ENCODE measurements at regions not wholly inside any gene's neighbourhood (a gene's known extent, or its start where the extent isn't known, plus 50 kb on each side); places are given as distances from the start of the nearest gene placed in this dataset.

- Histone ChIP-seq H3K9me3 (replicated peaks in 1 of 3) (no peaks in the 10 kb centered on the region), H3K36me3 (replicated peaks in 1 of 2) (no peaks in the 10 kb centered on the region), H3K27me3 (no peaks in the 10 kb centered on the region), H3K4me3 (no peak overlapping the region), H3K27ac (no peak overlapping the region), H3K4me1 (replicated peaks in 1 of 2) (no peaks in the 10 kb centered on the region)
- TF ChIP-seq, protein P1, sequence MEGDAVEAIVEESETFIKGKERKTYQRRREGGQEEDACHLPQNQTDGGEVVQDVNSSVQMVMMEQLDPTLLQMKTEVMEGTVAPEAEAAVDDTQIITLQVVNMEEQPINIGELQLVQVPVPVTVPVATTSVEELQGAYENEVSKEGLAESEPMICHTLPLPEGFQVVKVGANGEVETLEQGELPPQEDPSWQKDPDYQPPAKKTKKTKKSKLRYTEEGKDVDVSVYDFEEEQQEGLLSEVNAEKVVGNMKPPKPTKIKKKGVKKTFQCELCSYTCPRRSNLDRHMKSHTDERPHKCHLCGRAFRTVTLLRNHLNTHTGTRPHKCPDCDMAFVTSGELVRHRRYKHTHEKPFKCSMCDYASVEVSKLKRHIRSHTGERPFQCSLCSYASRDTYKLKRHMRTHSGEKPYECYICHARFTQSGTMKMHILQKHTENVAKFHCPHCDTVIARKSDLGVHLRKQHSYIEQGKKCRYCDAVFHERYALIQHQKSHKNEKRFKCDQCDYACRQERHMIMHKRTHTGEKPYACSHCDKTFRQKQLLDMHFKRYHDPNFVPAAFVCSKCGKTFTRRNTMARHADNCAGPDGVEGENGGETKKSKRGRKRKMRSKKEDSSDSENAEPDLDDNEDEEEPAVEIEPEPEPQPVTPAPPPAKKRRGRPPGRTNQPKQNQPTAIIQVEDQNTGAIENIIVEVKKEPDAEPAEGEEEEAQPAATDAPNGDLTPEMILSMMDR (IDR thresholded peaks at IDR 0.05), result no peak
- no peak for TF ChIP-seq POLR2A (IDR thresholded peaks at IDR 0.05)
- WGBS, 4 donors, result 81 to 92% (median 85%) methylated on average over 4 of the region's 4 CpGs
- intact Hi-C loops (cut with DNase I), result no loop called here
- no peak for DNase-seq
Observed at GRCh38 chr2:199136242-199136641, 321.5 kb downstream of the SATB2 start.

- Histone ChIP-seq H3K36me3 (replicated peaks in 1 of 2) (no peaks in the 10 kb centered on the region), H3K4me3 (no peak overlapping the region), H3K9me3 (replicated peaks in 1 of 3) (no peaks in the 10 kb centered on the region), H3K4me1 (replicated peaks in 1 of 2) (no peaks in the 10 kb centered on the region), H3K27ac (no peak overlapping the region), H3K27me3 (no peaks in the 10 kb centered on the region)
- 49 to 59% (median 51%) methylated on average over 3 of the region's 3 CpGs for WGBS, 4 donors
- TF ChIP-seq, protein P1 (IDR thresholded peaks at IDR 0.05), result no peak
- TF ChIP-seq POLR2A (IDR thresholded peaks at IDR 0.05), result no peak
- intact Hi-C loops (cut with DNase I), result no loop called here
- DNase-seq, result no peak
Observed at GRCh38 chr2:199131876-199132275, 325.9 kb downstream of the SATB2 start.

- H3K9me3 ChIP-seq (replicated peaks in 1 of 3), result no peaks in the 10 kb centered on the region
- H3K27me3 ChIP-seq, result no peaks in the 10 kb centered on the region
- intact Hi-C loops (cut with DNase I), result no loop called here
- H3K4me1 ChIP-seq (replicated peaks in 1 of 2), result no peaks in the 10 kb centered on the region
- WGBS, 4 donors, result 62 to 66% (median 64%) methylated on average over 5 of the region's 5 CpGs
- TF ChIP-seq, protein P1 (IDR thresholded peaks at IDR 0.05), result no peak
- no peak for TF ChIP-seq POLR2A (IDR thresholded peaks at IDR 0.05)
- no peak for DNase-seq
- H3K4me3 ChIP-seq, result no peak overlapping the region
- H3K27ac ChIP-seq, result no peak overlapping the region
- no peaks in the 10 kb centered on the region for H3K36me3 ChIP-seq (replicated peaks in 1 of 2)
Observed at GRCh38 chr2:199131136-199131655, 326.5 kb downstream of the SATB2 start.

DNA sequence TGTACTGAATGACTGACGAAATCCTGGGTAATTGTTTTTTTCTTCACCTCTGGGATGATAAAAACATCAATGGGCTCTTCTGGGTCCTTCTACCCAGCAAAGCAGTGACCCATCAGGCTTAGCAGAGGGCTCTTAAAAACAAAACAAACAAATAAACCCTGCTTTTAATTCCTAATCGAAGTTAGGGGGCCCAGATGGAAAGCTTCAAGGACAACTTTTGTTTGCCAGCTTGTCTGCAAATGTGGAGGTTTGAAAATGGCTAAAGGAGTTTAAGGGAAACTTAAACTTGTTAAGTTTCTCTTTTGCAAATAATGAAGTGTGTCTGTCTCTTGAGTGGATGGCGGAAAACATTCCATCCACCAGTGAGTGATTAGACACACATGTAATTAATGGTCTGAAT is 327.2 kb downstream of the SATB2 start:
- no peaks in the 10 kb centered on the region for H3K9me3 ChIP-seq (replicated peaks in 1 of 3)
- intact Hi-C loops (cut with DNase I), result no loop called here
- no peaks in the 10 kb centered on the region for H3K27me3 ChIP-seq
- no peak overlapping the region for H3K27ac ChIP-seq
- H3K4me1 ChIP-seq (replicated peaks in 1 of 2), result no peaks in the 10 kb centered on the region
- no peak for TF ChIP-seq POLR2A (IDR thresholded peaks at IDR 0.05)
- TF ChIP-seq, protein P1 (IDR thresholded peaks at IDR 0.05), result no peak
- WGBS, 4 donors, result 42 to 49% (median 47%) methylated on average over 3 of the region's 3 CpGs
- H3K4me3 ChIP-seq, result no peak overlapping the region
- no peak for DNase-seq
- H3K36me3 ChIP-seq (replicated peaks in 1 of 2), result no peaks in the 10 kb centered on the region
